ENCODE measurements at regions not wholly inside any gene's neighbourhood (a gene's known extent, or its start where the extent isn't known, plus 50 kb on each side); places are given as distances from the start of the nearest gene placed in this dataset.

GRCh38 chr12:39125566-39125965 is 220.2 kb upstream of the CPNE8 start:
- no peaks in the 10 kb centered on the region for H3F3A ChIP-seq (ENCODE audit: insufficient read depth)
- H3K27me3 ChIP-seq (ENCODE audit: low read length), result no peaks in the 10 kb centered on the region
- H3K9me2 ChIP-seq (replicated peaks; ENCODE audit: insufficient read depth, low read length), result no peaks in the 10 kb centered on the region
- no peak overlapping the region for H3K4me2 ChIP-seq (ENCODE audit: low read depth, low read length, poor library complexity, severe bottlenecking)
- no peak for TF ChIP-seq CTCF (IDR thresholded peaks at IDR 0.05; ENCODE audit: insufficient read depth, low read length, poor library complexity, severe bottlenecking)
- no peak for TF ChIP-seq EZH2phosphoT487 (conservative IDR thresholded peaks at IDR 0.05; ENCODE audit: low read length)
- H3K4me3 ChIP-seq (ENCODE audit: insufficient read depth, low read length, poor library complexity, severe bottlenecking), result no peak overlapping the region
- H3K27ac ChIP-seq (ENCODE audit: low read depth, low read length), result no peak overlapping the region
- no peaks in the 10 kb centered on the region for H4K20me1 ChIP-seq (ENCODE audit: low read depth, low read length)
- no peak overlapping the region for H2AFZ ChIP-seq (ENCODE audit: low read depth, low read length, severe bottlenecking)
- no peak overlapping the region for H3K9ac ChIP-seq (ENCODE audit: low read length)
- no peaks in the 10 kb centered on the region for H3K79me2 ChIP-seq (ENCODE audit: insufficient read depth, low read length)
- H3K36me3 ChIP-seq (ENCODE audit: low read length), result no peaks in the 10 kb centered on the region
- H3K9me3 ChIP-seq (ENCODE audit: insufficient read depth, low read length), result no peaks in the 10 kb centered on the region

GRCh38 chr12:39124768-39125167 is 219.4 kb upstream of the CPNE8 start:
- no peaks in the 10 kb centered on the region for H3K79me2 ChIP-seq (ENCODE audit: insufficient read depth, low read length)
- H3K9me2 ChIP-seq (replicated peaks; ENCODE audit: insufficient read depth, low read length), result no peaks in the 10 kb centered on the region
- no peaks in the 10 kb centered on the region for H3K36me3 ChIP-seq (ENCODE audit: low read length)
- H3K9ac ChIP-seq (ENCODE audit: low read length), result no peak overlapping the region
- H3K27ac ChIP-seq (ENCODE audit: low read depth, low read length), result no peak overlapping the region
- H2AFZ ChIP-seq (ENCODE audit: low read depth, low read length, severe bottlenecking), result no peak overlapping the region
- no peaks in the 10 kb centered on the region for H3K9me3 ChIP-seq (ENCODE audit: insufficient read depth, low read length)
- no peaks in the 10 kb centered on the region for H4K20me1 ChIP-seq (ENCODE audit: low read depth, low read length)
- TF ChIP-seq EZH2phosphoT487 (conservative IDR thresholded peaks at IDR 0.05; ENCODE audit: low read length) (no peak), CTCF (IDR thresholded peaks at IDR 0.05; ENCODE audit: insufficient read depth, low read length, poor library complexity, severe bottlenecking) (no peak)
- no peak overlapping the region for H3K4me3 ChIP-seq (ENCODE audit: insufficient read depth, low read length, poor library complexity, severe bottlenecking)
- no peaks in the 10 kb centered on the region for H3F3A ChIP-seq (ENCODE audit: insufficient read depth)
- H3K4me2 ChIP-seq (ENCODE audit: low read depth, low read length, poor library complexity, severe bottlenecking), result no peak overlapping the region
- no peaks in the 10 kb centered on the region for H3K27me3 ChIP-seq (ENCODE audit: low read length)

- TF ChIP-seq CTCF (IDR thresholded peaks at IDR 0.05; ENCODE audit: insufficient read depth, low read length, poor library complexity, severe bottlenecking), result no peak
- no peak for TF ChIP-seq EZH2phosphoT487 (conservative IDR thresholded peaks at IDR 0.05; ENCODE audit: low read length)
- Histone ChIP-seq H3K79me2 (ENCODE audit: insufficient read depth, low read length) (no peaks in the 10 kb centered on the region), H3K9me2 (replicated peaks; ENCODE audit: insufficient read depth, low read length) (no peaks in the 10 kb centered on the region), H3K9ac (ENCODE audit: low read length) (no peak overlapping the region), H2AFZ (ENCODE audit: low read depth, low read length, severe bottlenecking) (no peak overlapping the region), H3K27ac (ENCODE audit: low read depth, low read length) (no peak overlapping the region), H3K27me3 (ENCODE audit: low read length) (no peaks in the 10 kb centered on the region), H3K36me3 (ENCODE audit: low read length) (no peaks in the 10 kb centered on the region), H3K9me3 (ENCODE audit: insufficient read depth, low read length) (no peaks in the 10 kb centered on the region), H3K4me3 (ENCODE audit: insufficient read depth, low read length, poor library complexity, severe bottlenecking) (no peak overlapping the region), H4K20me1 (ENCODE audit: low read depth, low read length) (no peaks in the 10 kb centered on the region), H3F3A (ENCODE audit: insufficient read depth) (no peaks in the 10 kb centered on the region), H3K4me2 (ENCODE audit: low read depth, low read length, poor library complexity, severe bottlenecking) (no peak overlapping the region)
Observed at GRCh38 chr12:39123580-39124253, 218.3 kb upstream of the CPNE8 start.

Data from SU-DHL-6 (cell line).